ENCODE measurements at regions not wholly inside any gene's neighbourhood (a gene's known extent, or its start where the extent isn't known, plus 50 kb on each side); places are given as distances from the start of the nearest gene placed in this dataset.

GRCh38 chr9:104286799-104287198, 192.7 kb downstream of the SMC2 start:
- DNase-seq, result no peak
- Histone ChIP-seq H3K27ac (no peak overlapping the region), H3K27me3 (no peaks in the 10 kb centered on the region), H3K4me1 (no peaks in the 10 kb centered on the region), H3K9me3 (no peaks in the 10 kb centered on the region), H3K36me3 (no peaks in the 10 kb centered on the region), H3K4me3 (no peak overlapping the region)
- intact Hi-C loops (cut with DNase I), result no loop called here
- no peak for TF ChIP-seq POLR2A (IDR thresholded peaks at IDR 0.05)
- no peak for TF ChIP-seq CTCF (IDR thresholded peaks at IDR 0.05)
- WGBS, 2 donors, result 40 to 43% methylated on average over 2 of the region's 2 CpGs

- Histone ChIP-seq H3K4me1 (no peaks in the 10 kb centered on the region), H3K36me3 (no peaks in the 10 kb centered on the region), H3K27me3 (no peaks in the 10 kb centered on the region), H3K4me3 (no peak overlapping the region), H3K27ac (no peak overlapping the region), H3K9me3 (no peaks in the 10 kb centered on the region)
- intact Hi-C loops (cut with DNase I), result no loop called here
- 82 to 85% methylated on average over 5 of the region's 5 CpGs for WGBS, 2 donors
- TF ChIP-seq CTCF (IDR thresholded peaks at IDR 0.05), result no peak
- TF ChIP-seq POLR2A (IDR thresholded peaks at IDR 0.05), result no peak
- no peak for DNase-seq
These were observed 193.3 kb downstream of the SMC2 start for GRCh38 chr9:104287253-104287878.

DNA sequence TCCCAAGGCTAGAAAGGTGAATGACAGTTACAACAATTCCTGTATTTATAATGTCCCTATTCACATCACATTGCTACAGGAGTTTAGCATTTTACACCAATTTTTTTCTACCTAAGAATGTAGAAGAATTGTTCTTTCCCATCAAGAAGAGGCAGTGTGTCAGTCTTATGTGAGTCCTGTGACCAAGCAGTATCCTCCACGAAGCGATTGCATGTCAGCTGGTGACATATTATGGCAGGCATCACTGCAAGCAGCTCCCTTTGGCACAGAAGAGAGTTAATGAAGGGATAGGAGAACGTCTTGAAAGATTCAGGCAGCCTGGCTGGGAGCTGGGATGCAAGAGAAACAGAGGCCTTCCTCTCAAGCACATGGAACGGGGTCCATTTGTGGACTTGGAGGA, 199.8 kb downstream of the SMC2 start:
- intact Hi-C loops (cut with DNase I), result no loop called here
- H3K27me3 ChIP-seq, result no peaks in the 10 kb centered on the region
- H3K4me3 ChIP-seq, result no peak overlapping the region
- H3K27ac ChIP-seq, result no peak overlapping the region
- TF ChIP-seq CTCF (IDR thresholded peaks at IDR 0.05), result no peak
- TF ChIP-seq POLR2A (IDR thresholded peaks at IDR 0.05), result no peak
- WGBS, 2 donors, result 68 to 78% methylated on average over 4 of the region's 4 CpGs
- no peaks in the 10 kb centered on the region for H3K4me1 ChIP-seq
- DNase-seq, result no peak
- H3K9me3 ChIP-seq, result no peaks in the 10 kb centered on the region
- H3K36me3 ChIP-seq, result no peaks in the 10 kb centered on the region

- no peak overlapping the region for H3K4me3 ChIP-seq
- H3K36me3 ChIP-seq, result no peaks in the 10 kb centered on the region
- 38 to 69% methylated on average over 1 of the region's 1 CpG for WGBS, 2 donors
- intact Hi-C loops (cut with DNase I), result no loop called here
- no peaks in the 10 kb centered on the region for H3K4me1 ChIP-seq
- H3K9me3 ChIP-seq, result no peaks in the 10 kb centered on the region
- no peak overlapping the region for H3K27ac ChIP-seq
- no peaks in the 10 kb centered on the region for H3K27me3 ChIP-seq
- no peak for DNase-seq
- TF ChIP-seq CTCF (IDR thresholded peaks at IDR 0.05) (no peak), POLR2A (IDR thresholded peaks at IDR 0.05) (no peak)
These were observed 203.9 kb upstream of the OR13F1 start for GRCh38 chr9:104300124-104300523.

- TF ChIP-seq POLR2A (IDR thresholded peaks at IDR 0.05), result no peak
- no peak for TF ChIP-seq CTCF (IDR thresholded peaks at IDR 0.05)
- H3K36me3 ChIP-seq, result no peaks in the 10 kb centered on the region
- 41 to 68% methylated on average over 2 of the region's 2 CpGs for WGBS, 2 donors
These were observed 202.3 kb upstream of the OR13F1 start for GRCh38 chr9:104301755-104302154.

More at GRCh38 chr9:104301755-104302154, 202.3 kb upstream of the OR13F1 start:
- peaks cover 0 to 4% (median 0%) of the 10 kb centered on the region in 4 donors for H3K27me3 ChIP-seq
- no peak for DNase-seq
- intact Hi-C loops (cut with DNase I), result no loop called here
- no peaks in the 10 kb centered on the region for H3K4me1 ChIP-seq
- no peak overlapping the region for H3K4me3 ChIP-seq
- H3K27ac ChIP-seq, result no peak overlapping the region
- no peaks in the 10 kb centered on the region for H3K9me3 ChIP-seq

All from esophagus squamous epithelium (tissue), 5 donors.